GM19193 (cell line): ENCODE measurements at regions not wholly inside any gene's neighbourhood (a gene's known extent, or its start where the extent isn't known, plus 50 kb on each side); places are given as distances from the start of the nearest gene placed in this dataset.

ENCODE experiments used
- POLR2A ChIP-seq: IDR thresholded peaks from 4 replicates; pipeline ENCODE4 v1.6.1; 2011; ENCODE audit not compliant: insufficient read depth, insufficient read length; ENCODE audit errors: extremely low read depth

- TF ChIP-seq POLR2A, result no peak
Measured at GRCh38 chr3:81024560-81024959, 736.9 kb downstream of the GBE1 start.

DNA sequence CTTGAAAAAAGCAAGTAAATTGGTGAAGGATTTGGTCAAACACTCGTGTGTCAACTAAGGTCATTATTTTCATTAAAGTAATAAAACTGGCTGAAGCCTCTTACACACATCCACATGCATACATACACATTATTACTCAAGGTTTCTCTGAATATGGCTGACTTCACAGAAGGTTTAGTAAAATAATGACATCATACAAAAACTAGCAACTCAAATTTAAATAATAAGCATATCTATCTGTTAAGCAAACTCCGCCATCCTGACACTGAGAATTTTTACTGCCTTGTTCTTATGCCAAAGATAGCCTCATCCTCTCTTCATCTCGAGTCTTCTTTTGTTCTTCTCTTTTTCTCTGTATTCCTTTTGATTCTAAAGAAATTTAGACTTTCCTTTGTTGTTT, 739.1 kb downstream of the GBE1 start:
- no peak for TF ChIP-seq POLR2A

DNA sequence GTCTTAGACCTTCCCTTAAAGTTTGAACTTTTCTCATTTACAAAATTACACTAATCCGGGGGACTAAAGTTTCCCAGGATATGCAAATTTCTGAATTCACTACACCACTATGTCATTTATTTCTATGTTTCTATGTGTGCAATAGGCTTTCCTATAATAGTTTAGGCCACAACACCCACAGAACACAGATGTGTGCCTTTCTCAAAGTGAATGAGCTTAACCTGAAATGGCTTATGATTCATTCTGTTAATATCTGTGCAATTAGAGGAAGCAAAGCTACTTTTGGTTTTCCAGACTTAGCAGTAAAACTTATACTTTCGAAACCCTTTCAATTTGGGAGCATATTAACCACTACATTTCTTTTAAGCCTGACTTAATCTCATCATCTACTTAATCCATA, 748.1 kb downstream of the GBE1 start:
- TF ChIP-seq POLR2A, result no peak

DNA sequence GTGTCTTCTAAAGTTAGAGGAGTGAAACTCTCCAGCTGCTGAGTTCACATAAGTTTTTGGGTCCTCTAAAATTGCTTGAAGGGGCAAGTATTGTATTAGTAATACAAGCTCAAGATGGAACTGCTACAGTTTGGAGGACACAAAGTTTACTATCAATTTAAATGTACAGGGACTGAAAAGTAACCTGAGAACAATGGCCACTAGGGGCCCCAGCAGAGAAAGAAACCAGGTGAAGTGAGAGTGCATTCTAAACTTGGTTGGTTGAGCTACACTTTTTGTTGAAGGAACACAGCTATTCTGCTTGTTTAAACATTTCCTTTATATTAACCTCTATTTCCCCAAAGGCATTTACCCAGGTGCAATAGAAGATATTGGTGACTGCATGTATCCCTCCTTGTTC, 755.5 kb downstream of the GBE1 start:
- TF ChIP-seq POLR2A, result no peak

DNA sequence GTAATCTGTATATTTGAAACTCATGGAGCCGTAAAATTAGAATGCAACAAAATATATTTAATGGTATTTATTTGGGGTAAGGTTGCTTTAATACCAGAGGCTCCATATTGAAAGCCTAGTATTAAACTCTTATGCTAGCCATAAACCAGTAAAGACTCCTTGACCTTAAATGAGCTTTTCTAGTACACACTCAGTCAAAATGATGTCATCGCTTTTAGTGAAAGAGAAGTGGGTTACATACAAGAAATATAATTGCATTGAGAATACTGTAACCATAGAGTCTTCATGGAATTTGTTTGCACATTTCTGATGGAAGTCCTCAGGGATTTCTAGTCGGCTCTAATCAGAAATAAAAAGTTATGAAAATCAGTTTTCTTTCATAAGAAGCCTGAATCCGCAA, 757.6 kb downstream of the GBE1 start:
- no peak for TF ChIP-seq POLR2A

DNA sequence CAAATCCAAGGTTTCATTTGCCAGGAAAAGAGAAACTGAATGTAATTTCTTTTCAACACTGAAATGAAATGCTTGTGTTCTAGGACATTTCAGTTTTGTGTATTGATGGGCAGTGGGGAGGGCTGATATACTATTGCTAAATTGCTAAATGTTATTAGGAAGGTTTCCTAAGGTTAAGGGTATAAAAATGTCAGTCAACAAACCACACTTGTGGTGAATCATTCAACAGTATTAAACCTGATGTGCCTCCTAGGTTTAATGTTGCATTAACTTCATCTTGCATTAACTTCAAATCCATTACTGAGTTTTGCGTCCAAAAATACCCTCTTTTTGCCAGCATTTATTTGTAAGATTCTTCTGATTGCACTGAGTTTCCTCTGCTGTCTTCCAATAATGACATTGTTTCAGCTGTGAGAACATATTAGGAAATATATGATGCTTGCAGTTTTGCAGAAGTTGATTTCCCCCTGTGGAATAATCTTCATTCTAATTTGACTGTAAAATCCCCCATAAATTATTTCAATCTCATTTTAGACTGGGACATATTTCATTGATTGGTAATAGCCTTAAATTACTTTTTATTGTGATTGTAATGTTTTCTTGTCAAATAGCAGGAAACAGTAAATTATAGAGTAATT, 758.3 kb downstream of the GBE1 start:
- no peak for TF ChIP-seq POLR2A

DNA sequence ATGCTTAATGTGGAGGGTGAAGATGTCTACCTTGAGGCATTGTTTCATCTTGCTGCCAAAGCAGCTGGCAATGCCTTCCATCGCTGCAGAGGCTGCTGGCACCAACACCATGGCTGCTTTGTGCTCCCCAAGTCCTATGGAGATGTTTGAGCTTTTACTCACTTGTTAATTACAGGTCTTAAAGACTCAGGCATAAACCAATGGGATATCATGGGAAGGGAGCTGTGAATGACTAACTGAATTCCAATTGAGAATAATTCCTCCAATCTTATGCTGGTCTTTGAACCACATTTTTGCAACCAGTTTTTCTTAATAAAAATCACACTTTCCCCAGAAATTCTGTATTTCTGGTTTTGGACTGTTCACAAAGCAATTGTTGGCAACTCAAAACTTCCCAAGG, 762.0 kb downstream of the GBE1 start:
- no peak for TF ChIP-seq POLR2A

GRCh38 chr3:80998022-80998421, 763.4 kb downstream of the GBE1 start:
- no peak for TF ChIP-seq POLR2A

DNA sequence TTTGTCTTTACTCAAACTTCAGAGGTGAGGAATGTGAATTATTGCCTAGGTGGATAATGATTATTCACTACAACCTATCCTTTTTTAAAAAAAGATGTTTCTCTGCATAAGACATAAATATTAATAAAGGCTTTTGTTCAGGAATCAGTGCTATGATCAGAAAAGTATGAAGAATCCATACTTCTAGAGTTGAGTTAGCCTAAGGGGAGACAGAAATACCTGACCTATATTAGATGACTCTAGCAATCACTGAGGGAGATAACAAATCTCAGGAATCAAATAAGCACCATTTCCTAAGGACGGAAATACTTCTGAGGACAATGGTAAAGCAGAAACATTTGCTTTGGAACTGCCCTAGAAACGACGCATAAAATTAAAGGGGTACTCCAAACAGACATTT, 763.8 kb downstream of the GBE1 start:
- no peak for TF ChIP-seq POLR2A

DNA sequence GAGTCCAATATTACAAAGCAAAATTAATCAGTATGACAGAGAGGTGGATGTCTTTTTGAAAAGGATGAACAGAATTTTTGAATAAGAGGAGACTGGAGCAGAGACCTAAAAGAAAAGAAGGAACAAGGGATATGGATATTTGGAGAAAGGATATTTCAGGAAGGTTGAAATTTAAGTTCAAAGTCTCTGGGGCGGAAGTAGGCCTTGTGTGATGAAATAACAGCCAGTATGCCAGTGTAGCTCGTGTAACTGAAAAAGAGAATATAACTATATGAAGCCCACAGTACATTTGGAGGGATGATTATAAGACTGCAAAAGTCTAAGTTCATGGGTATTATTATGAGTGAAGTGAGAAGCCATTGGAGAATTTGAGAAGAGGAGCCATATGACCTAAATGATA, 766.7 kb downstream of the GBE1 start:
- TF ChIP-seq POLR2A, result no peak

GRCh38 chr3:80994085-80994665, 767.3 kb downstream of the GBE1 start:
- TF ChIP-seq POLR2A, result no peak

DNA sequence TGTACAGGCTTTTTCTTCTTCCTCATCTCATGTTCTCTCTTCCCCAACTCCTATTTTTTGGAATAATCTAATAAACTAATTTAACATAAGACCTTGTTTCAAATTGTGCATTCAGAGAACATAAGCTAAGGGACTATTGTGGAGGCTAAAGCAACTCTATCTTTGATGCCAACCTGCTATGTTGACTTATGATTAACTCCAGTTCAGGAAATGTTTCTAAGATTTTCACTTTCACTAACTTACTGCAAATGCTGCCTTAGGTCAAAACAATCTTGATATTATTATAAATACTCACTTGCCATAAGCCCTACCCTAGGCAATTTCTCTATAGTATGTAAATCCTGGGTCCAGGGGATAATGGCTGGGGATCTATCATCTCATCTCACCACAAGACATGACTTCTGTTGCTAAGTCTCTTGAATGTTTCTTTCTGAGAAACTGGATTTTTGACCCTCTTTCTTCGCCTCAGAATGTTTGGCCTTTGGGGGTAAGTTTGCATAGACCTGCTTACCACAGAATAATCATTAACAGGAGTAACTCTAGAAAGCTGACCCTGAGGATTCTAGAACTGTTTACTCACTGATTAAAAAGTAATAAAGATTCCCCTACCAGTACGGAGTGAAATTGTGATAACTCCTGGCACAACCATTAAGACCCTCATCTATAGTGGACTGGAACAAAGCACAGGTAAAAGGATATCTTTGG, 768.1 kb downstream of the GBE1 start:
- no peak for TF ChIP-seq POLR2A

DNA sequence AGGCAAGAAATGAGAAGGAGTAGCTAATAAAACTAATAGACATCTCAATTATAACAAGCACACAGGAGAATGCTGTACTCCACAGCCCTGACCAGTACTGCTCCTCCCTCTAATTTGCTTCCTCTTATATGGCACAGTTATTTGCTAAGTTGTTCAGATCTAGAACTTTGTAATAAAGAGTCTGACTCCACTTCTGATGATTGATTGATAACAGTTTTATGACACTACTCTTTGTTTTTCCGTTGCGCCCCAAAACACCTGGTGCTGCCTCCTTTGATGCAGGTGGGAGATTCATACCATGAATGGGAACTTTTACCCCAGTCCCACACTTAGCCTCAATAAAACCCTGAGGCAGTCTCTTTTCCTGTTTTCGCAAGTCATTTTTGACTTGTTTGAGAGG, 777.7 kb downstream of the GBE1 start:
- TF ChIP-seq POLR2A, result no peak

- TF ChIP-seq POLR2A, result no peak
Measured at GRCh38 chr3:80978216-80978969, 783.1 kb downstream of the GBE1 start.

- TF ChIP-seq POLR2A, result no peak
Measured at GRCh38 chr3:80970292-80970691, 791.2 kb downstream of the GBE1 start.

- no peak for TF ChIP-seq POLR2A
Measured at GRCh38 chr3:80929576-80929975, 831.9 kb downstream of the GBE1 start.

DNA sequence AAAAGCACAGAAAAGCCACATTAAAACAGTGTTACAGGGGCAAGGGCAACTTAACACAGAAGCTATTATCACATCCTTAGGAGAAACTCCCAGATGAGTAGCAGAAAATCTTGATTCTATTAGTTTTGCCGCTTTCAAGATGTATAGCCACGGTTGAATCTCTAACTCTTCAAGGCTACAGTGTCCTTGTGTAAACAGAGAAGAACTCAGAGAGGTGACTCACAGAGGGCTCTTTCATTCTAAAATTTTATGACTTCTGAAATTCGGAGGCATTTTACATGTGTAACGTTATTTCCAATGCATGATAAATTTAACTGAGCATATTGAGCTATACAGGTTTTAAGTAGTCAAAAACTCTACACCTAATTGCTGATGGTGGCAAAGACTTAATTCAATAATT, 846.6 kb downstream of the GBE1 start:
- no peak for TF ChIP-seq POLR2A

DNA sequence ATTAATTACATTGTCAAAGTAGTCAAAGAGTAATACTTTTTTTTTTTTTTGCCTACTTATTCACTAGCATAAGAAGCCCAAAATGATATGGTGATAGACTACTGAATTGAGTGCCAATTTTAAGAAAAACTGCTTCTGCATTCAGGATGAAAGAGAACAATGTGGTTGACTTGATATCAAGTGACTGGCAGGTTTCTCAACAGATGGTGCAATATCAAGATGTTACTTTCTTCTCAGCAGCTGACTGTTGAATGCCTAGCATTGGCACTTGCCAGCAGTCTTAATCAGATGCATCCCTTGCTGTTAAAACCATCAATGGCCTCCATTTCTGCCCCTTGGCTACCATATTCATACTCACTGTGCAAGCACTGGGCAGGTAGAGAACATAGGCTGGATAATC, 863.2 kb downstream of the GBE1 start:
- no peak for TF ChIP-seq POLR2A
